OCI-LY3 (cell line): ENCODE measurements at regions not wholly inside any gene's neighbourhood (a gene's known extent, or its start where the extent isn't known, plus 50 kb on each side); places are given as distances from the start of the nearest gene placed in this dataset.

Experiments
- CTCF ChIP-seq: fragments of 200-600, 300-600 bp; sonication (generic); IDR thresholded peaks from 2 replicates; pipeline ENCODE4 v1.5.1; 2014; ENCODE audit warnings: antibody characterized with exemption, low read length, low read depth
- EZH2phosphoT487 ChIP-seq: fragments of 200-600 bp; shearing (Covaris generic); IDR thresholded peaks from 2 replicates; pipeline ENCODE4 v1.6.1; 2018; ENCODE audit warnings: antibody characterized with exemption, mixed run types, low read depth

GRCh38 chr12:47591795-47592194, 114.0 kb downstream of the RPAP3 start:
- TF ChIP-seq CTCF (no peak), EZH2phosphoT487 (no peak)
